DMS79 treated with DMSO at 0.1 percent for 48 hours (cell line): ENCODE measurements at regions not wholly inside any gene's neighbourhood (a gene's known extent, or its start where the extent isn't known, plus 50 kb on each side); places are given as distances from the start of the nearest gene placed in this dataset.
"Not testable (repeated sequence)": the region's sequence is repeated elsewhere in the genome, so short reads cannot be mapped to it uniquely, and the experiment has no call there.

Experiments used
- DNase-seq: peaks from one replicate; lab custom pipeline; 2025; lab: John Stamatoyannopoulos, UW

DNA sequence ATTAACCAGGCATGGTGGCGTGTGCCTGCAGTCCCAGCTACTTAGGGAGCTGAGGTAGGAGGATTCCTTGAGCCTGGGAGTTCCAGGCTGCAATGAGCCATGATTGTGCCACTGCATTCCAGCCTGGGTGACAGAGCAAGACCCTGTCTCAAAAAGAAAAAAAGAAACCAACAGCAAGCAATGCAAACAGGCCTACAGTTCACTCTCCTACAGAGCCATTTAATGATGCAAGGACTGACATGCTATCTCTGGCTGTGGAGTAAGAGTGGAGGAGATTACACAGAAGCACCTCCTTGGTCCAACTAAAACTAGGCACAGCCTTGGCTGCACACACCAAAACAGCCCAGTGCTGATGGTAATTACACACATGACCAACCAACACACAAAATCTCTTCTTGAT lies 127.5 kb upstream of the SOD1 start:
- peak; percentile 39 for DNase-seq

DNA sequence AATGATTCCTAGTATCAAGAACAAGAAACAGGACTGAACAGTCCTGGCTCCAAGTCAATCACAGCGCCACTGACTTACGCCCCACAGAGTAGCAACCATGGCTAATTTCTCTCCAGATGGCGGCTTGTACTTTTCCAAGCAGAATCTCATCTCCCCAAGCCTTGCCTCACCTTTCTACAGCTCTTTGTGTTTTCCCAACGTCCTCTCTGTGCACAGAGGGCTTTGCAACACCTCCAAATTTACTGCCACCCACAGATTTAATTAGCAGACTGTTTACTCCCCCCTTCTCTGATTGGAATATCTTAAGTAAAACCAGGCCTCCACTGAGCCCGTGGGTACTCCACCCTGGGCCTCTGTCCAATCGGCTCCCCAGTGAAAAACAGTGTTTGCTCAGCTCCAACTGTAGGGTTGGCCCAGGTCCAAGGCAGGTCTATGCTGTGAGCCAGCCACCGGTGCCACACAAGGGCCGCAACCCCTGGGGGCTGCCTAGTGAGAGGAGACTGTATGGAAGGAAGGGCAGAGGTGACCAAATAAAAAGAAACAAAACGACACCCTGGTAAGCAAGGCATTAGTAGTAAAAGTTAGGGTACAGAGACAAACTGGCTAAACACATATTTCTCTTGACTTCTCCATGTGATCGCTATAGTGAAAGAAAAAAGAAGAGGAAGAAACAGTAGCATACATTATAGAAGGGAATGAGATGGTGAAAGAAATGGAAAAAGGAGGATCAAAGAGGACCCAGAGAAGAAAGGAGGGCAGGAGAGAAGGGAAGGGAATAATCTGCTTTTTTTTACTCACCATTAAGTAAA lies 128.4 kb upstream of the SOD1 start:
- peak; percentile 96 for DNase-seq

DNA sequence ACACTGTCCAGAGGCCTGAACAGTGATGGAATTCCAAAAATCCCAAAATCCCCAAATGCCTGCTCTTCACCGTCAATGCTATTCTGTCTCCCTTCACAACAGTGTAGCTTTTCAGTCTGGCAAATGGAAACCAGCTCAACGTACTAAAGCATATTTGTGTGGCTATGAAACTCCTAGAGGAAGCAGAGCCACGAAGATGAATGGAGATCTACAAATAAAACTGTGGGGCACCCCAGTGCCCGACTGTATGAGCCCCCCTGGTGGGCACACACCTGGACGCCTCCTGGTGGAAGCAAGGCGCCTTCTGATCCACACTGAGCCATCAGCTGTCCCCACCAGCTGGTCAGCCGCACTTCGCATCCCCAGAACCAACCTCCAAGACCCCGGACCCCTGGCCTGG lies 129.1 kb upstream of the SOD1 start:
- no peak for DNase-seq

DNA sequence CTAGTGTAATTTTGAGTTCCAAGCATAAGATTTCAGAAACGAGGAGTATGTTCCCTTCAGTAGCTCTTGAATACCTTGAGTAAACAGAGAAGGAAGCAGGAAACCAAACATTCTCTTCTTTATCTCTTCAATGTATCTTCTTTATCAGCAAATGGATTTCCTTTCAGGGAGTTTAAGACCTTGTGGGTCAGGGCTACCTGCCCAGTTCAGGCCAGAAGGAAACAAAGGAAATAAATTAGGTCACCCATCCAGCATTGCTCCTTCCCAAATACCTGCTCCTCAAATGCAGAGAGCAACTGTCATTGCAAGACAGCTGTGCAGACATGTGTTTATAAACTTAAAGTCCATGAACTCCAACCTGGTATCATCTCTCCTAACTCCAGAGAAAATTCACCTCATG lies 130.1 kb upstream of the SOD1 start:
- no peak for DNase-seq

DNA sequence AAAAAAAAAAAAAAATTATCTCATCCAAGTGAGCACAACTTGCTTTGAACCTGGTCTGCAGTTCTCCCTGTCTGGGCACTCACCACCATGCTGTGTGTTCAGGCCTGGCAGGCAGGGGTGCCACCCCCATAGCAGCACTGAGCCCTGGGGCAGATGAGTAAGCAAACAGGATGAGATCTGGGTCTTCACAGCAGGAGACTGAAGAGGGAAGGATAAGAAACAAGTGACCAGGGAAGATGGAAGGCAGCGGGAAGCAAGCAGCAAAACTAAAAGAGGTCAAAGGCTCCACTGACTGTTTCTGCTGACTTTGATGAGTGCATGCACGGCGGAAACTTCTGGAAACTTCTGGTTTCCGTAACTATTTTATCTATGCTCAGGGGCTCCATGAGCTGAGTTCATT lies 133.5 kb upstream of the SOD1 start:
- DNase-seq = no peak

DNA sequence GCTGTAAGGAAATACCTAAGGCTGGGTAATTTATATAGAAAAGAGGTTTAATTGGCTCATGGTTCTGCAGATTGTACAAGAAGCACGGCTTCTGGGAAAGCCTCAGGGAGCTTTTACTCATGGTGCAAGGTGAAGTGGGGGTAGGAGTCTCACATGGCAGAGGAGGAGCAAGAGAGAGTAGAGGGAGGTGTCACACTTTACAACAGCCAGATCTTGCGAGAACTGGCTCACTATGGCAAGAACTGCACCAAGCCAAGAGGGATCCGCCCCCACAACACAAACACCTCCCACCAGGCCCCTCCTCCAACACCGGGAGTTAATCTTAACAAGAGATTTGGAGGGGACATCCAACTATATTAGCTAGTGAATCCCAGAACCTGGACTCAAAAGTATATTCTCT lies 135.4 kb upstream of the SOD1 start:
- DNase-seq = no peak

DNA sequence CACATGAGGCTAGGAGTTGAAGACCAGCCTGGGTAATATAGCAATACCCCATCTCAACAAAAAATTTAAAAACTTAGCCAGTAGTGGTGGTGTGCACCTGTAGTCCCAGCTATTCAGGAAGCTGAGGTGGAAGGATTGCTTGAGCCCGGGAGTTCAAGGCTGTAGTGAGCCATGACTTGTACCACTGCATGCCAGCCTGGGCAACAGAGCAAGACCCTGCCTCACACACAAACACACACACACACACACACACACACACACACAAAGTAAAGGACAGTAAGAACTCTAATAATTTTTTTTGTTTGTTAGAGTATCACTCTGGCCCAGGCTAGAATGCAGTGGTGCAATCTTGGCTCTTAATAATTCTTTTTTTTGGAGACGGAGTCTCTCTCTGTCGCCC lies 138.0 kb upstream of the SOD1 start:
- DNase-seq = no peak

DNA sequence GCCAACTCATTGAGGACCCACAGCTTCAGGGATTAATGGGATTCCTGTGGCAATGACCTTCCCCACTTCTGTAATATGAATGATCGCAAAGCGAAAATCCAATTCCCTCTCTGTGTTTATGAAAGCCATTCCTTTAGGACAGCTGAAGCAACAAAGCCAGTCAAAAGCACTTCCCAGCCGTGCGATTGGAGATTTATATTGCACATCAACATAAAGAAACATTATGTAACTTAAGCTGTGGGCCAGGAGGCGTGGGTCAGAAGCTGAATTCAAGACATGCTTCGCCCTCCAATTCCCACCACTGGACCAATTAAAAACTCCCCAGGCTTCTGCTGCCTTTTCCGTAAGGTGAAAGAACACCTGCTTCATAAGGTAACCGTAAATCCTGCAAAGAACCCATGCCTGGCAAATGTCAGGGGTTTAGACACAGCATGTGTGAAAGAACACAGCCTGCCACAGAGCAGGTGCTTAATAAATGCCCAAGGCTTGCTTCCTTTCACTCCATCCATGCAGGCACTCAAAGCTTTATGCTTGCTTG lies 138.9 kb upstream of the SOD1 start:
- DNase-seq = peak; percentile 70

DNA sequence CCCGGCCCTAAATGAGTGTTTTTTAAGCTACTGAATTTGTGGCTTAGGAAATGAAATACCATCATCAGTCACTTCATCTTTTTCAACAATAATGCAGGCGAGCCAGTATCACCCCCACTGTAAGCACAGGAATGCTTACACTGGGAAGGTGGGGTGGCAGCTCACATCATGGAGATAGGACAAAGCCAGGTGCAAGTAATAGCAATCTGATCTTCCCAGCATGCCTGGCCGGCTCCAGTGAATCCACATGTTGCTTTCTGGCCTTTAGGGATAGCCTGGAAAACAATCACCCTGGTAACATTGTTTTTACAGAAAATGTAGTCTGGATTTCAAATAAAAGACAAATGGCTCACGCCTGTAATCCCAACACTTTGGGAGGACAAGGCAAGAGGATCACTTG lies 140.9 kb upstream of the SOD1 start:
- no peak for DNase-seq

DNA sequence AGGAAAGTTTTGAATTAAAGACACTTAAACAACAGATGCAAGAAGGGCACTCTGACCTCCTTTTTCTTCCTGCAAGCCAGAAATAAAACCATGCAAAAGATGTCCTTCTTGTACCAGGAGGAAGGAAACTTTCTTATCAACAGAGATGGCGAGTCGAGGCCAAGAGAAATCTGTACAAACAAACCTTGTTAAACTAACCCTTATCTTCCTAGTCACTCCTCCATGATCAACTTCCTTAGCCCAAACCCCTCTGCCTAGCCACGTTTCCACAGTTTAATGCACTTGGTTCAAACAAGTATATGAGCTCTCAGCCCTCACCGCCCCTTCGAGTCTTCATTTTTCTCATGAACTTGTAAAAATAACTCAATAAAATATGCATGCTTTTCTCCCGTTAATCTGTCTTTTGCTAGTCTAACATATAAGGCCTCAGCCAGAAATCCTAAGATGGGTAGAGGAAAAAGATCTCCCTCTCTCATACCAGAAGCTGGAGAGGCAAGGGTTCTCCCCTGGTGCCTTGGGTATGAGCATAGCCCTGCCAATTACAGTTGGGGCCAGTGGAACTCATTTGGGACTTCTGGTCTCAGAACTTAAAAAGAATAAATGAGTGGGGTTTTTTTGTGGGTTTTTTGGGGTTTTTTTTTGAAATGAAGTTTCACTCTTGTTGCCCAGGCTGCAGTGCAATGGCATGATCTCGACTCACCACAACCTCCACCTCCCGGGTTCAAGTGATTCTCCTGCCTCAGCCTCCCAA lies 141.7 kb upstream of the SOD1 start:
- DNase-seq = no peak

DNA sequence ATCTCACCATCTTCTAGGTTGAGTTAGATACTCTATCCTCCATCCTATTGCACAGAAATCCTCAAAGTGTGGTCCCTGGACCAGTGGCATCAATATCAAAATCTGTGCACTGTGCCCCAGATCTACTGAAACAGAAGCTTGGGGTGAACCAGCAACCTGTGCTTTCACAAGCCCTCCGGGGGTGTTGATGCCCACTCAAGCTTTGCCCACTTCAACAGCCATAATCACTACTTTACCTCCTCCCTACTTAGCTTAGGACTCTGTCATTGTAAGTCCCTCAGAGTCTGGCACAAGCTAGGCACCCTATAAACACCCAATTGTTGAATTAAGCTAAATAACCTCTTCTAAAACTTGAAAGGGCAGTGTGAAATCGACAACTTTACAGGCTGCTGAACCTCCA lies 144.2 kb upstream of the SOD1 start:
- no peak for DNase-seq

DNA sequence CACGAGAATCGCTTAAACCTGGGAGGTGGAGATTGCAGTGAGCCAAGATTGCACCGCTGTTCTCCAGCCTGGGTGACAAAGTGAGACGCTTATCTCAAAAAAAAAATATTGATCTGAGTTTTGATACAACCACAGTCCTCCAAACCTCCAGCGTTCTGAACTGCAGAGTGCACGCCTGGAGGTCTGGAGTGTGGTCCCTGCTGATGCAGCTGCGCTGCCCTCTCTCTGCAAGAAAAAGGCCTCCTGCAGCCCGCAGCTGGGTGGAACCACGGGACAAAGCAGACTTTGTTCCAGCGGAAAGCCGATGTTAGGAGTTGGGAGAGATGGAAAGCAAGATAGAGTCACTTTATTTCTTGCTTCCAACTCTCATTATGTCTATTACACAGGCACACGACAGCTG lies 144.9 kb upstream of the SOD1 start:
- DNase-seq = no peak

DNA sequence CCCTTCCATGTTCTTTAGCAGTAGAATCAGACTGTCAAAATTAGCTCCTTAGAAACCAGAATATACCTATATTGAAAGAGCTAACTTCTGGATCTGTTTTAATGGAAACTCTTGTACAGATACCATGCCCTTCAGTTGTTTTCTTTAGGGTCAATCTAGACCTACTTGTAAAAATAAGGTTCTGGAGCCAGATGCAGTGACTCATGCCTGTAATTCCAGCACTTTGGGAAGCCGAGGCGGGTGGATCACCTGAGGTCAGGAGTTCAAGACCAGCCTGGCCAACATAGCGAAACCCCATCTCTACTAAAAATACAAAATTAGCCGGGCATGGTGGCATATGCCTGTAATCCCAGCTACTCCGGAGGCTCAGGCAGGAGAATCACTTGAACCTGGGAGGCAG lies 146.0 kb upstream of the SOD1 start:
- DNase-seq = not testable (repeated sequence)

DNA sequence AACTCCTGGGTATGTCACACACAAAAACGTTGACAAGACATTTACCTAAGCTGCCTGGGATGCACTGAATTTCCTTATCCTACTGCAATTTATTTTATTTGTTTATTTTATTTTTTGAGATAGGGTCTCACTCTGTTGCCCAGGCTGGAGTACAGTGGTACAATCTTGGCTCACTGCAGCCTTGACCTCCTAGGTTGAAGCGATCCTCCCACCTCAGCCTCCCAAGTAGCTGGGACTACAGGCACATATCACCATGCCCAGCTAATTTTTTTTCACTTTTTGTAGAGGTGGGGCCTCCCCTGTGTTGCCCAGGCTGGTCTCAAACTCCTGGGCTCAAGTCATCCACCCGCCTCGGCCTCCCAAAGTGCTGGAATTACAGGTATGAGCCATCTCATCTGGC lies 147.5 kb upstream of the SOD1 start:
- not testable (repeated sequence) for DNase-seq

DNA sequence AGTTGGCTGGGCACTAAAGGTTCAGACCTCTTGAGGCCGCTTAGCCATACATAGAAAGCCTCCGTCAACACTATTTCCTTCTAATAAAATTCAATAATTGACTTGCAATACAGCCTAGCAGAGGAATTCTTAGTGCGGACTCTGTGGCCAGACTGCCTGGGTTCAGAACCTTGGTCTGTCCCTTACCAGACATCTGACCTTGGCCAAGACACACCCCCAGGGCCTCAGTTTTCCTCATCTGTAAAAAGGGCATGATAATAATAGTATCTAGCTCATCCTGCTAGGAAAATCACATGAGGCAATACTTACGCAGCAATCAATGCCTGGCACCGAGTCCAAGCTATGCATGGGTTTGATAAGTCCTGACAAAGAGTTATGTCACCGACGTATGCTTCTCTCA lies 148.2 kb upstream of the SOD1 start:
- DNase-seq = no peak

DNA sequence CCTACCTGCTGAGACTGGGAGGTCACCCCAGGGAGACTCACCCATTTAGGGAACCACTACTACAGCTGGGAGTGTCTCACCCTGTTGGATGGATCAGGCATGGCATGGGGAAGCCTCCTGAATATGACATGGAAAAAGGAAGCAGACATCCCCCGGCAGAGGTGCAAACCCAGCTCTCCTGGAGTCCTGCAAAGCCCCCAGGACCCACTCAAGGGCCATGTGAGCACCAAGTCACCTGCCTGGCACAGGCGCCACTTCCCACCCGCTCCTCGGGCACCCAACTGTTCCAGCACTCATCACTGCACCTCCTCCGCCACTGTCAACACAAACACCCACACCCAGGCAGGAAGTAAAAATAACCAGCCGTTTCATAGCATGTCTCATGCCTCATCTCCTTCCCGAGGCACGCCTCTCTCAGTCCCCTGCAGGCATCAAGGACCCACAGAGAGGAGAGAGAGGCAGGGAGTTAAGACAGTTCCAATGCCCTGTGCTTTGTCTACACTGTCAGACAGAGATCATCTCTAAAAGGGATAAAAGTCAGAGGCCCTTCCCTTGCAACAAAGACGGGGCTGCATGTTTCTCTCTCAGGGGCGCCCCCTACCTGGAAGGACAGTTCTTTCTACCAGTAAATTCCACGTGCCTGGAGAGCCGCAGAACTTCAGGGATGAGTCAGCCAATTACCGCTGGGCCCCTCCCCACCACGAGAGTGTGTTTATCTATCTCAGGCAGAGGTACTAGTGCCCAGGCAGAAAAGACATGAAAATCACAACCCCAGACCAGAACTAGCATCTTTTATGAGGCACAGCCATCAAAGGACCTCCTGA lies 150.1 kb upstream of the SOD1 start:
- no peak for DNase-seq

DNA sequence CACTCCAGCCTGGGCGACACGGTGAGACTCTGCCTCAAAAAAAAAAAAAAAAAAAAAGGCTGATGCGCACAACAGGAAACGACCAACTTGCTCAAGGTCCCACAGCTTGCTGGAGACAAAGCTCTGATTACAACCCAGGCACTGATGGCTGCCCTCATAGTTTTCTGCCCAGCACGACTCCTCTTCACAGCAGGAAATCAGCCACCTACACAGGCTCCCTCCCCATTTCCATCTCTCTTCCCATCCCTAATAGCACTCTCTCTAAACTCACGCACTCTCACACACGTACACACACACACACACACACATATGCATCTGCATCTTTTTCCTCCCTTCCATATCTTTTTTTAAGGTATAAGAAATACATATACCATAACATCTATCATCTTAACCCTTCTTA lies 153.5 kb upstream of the SOD1 start:
- DNase-seq = no peak

DNA sequence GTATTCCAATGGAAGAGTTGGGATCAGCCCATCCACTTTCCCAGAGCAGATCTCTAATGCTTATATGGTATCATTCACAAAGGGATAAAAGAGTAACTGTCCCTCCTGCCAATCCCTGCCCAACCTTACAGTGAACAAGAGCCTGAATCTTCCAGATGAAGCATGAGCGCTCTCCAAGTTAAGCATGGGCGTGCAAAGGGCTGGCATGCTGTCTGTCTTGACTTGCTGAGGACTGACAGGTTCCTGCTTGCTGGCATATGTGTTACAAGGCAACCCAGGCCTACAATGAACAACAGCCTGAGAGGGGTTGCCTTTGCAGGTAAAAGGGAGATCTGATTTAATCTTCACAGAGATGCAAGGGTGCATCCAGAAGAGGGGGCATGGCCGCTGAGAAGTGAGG lies 155.6 kb upstream of the SOD1 start:
- no peak for DNase-seq

DNA sequence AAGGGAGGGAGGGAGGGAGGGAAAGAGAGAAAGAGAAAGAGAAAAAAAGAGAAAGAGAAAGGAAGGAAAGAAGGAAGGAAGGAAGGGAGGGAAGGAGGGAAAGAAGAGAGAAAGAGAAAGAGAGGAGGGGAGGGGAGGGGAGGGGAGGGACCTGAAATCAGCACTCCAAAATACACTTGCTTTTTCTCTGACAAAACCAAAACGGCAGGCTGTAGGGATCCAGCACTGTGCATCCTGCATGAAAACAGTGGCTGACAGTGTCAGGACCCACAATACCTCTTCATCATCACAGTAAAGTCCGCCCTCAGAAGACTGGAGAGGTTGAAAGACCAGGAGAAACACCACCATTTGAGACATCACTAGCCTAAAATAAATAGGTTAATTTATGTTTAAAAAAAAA lies 156.0 kb upstream of the SOD1 start:
- no peak for DNase-seq

DNA sequence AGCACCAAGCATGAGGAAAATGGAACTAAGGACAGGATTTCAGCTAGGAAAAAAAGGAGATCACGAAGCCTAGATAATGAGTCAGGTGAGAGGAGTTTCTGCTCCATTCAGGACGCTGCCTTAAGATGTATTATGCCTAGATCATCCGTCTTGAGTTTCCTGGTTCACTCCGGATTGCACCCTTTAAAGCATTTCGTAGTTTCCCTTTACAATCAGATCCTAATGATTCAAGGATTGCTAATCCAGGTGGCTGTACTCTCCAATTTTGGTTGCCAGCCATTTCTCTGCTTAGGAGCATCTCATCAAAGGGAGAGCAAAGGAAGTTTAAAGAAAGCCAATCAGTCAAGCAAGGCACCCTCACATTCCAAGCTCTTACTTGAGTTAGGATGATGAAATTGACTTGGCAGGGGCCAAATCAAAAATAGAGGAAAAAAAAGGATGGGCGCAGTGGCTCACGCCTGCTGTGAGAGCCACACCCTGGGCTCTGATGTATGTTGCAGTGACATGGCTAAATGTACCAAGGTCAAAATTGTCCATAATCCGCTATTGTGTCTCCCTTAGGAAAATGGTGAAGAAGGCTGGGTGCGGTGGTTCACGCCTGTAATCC lies 156.9 kb upstream of the SOD1 start:
- no peak for DNase-seq

DNA sequence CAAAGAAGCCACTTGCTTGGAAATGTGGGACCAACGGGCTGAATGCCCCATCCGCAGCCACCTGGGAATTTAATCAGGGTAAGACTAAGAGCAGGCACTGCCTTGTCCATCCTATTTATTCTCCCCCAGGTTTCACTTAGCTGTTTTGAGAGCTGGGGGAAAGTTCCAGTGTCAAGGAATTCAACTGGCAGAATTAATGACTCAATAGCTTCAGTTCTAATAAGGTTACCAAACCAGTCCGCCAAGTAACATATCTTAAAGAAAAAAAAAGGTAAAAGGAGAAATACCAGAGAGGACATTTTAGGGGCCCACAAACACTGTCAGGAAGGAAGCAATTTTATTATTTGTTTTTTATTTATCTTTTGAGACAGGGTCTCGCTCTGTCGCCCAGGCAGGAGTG lies 157.6 kb upstream of the SOD1 start:
- no peak for DNase-seq

DNA sequence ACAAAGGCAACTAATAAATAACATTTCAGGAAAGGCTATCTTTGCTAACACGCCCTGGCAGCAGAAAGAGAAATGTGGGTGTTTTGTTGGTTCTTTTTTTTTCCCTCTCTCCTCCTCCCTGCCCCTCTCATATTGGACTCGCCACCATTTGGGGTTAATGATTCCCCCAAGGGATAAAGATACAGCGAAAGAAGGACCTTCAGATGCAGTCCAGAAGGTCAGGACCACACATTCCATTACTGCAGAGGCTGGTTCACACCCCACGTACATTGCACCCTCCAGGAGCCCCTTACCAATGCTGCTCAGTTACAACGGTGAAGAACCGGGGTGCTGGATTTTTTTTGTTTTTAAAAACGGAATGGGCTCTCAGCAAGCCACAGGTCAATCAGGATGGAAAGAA lies 156.9 kb upstream of the TIAM1 start:
- DNase-seq = no peak
